ENCODE measurements at regions not wholly inside any gene's neighbourhood (a gene's known extent, or its start where the extent isn't known, plus 50 kb on each side); places are given as distances from the start of the nearest gene placed in this dataset.

GRCh38 chr21:39065917-39066316, 117.3 kb downstream of the PSMG1 start:
- Histone ChIP-seq H3K4me1 (ENCODE audit: control insufficient read depth in 2 of 3, insufficient read depth in 2 of 3, low read depth in 1 of 3, low read length in 3 of 3) (no peaks in the 10 kb centered on the region), H3K9ac (ENCODE audit: low read length in 3 of 3) (no peak overlapping the region), H3K4me3 (ENCODE audit: low read length in 3 of 3) (no peak overlapping the region), H3K27me3 (ENCODE audit: control insufficient read depth, insufficient read depth, low read length) (no peaks in the 10 kb centered on the region), H3K27ac (ENCODE audit: low read depth in 2 of 2, low read length in 2 of 2) (no peak overlapping the region), H3K9me3 (ENCODE audit: control insufficient read depth in 2 of 3, insufficient read depth in 1 of 3, low read length in 3 of 3) (peaks cover 0 to 7% (median 0%) of the 10 kb centered on the region in 3 donors), H3K36me3 (ENCODE audit: control insufficient read depth in 2 of 3, insufficient read depth in 3 of 3, low read length in 3 of 3) (no peaks in the 10 kb centered on the region)
- TF ChIP-seq, protein P1, sequence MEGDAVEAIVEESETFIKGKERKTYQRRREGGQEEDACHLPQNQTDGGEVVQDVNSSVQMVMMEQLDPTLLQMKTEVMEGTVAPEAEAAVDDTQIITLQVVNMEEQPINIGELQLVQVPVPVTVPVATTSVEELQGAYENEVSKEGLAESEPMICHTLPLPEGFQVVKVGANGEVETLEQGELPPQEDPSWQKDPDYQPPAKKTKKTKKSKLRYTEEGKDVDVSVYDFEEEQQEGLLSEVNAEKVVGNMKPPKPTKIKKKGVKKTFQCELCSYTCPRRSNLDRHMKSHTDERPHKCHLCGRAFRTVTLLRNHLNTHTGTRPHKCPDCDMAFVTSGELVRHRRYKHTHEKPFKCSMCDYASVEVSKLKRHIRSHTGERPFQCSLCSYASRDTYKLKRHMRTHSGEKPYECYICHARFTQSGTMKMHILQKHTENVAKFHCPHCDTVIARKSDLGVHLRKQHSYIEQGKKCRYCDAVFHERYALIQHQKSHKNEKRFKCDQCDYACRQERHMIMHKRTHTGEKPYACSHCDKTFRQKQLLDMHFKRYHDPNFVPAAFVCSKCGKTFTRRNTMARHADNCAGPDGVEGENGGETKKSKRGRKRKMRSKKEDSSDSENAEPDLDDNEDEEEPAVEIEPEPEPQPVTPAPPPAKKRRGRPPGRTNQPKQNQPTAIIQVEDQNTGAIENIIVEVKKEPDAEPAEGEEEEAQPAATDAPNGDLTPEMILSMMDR (IDR thresholded peaks at IDR 0.05; ENCODE audit: borderline replicate concordance, extremely low read depth, insufficient read depth), result no peak
- FAIRE-seq (no peak), DNase-seq (no peak)
- intact Hi-C loops (cut with DNase I), result no loop called here

DNA sequence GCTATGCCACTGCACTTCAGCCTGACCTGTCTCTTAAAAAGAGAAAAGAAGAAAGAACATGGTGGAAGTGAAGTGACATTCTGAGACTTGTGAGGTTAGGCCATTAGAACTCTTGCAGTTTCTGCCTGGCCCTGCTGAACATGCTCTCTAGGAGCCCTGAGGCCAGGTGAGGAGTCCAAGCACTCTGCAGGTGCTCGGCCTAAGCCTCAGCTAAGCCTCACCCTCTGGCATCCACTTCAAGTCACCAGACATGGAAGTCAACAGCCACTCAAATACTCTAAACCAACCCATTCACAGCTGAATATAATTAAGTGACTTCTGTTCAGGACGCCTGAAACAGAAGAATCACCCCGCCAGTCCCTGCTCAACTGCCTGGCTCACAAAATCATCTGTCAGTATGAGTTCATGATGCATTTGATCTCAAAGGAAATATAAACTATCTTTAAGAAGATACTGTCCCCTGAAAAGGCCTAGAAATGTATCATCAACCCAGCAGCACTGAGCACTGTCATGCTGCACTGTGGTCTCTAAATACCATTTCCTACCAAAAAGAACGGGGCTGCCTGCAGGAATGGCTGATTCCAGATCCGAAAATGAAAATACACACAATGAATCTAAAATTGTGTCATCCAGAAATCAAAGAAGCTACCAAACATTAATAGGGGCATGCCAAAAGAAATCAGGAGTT, 118.8 kb downstream of the PSMG1 start:
- DNase-seq (no peak), FAIRE-seq (no peak)
- no peak overlapping the region for H3K27ac ChIP-seq (ENCODE audit: low read depth in 2 of 2, low read length in 2 of 2)
- H3K9ac ChIP-seq (ENCODE audit: low read length in 3 of 3), result no peak overlapping the region
- H3K4me1 ChIP-seq (ENCODE audit: control insufficient read depth in 2 of 3, insufficient read depth in 2 of 3, low read depth in 1 of 3, low read length in 3 of 3), result no peaks in the 10 kb centered on the region
- TF ChIP-seq, protein P1 (IDR thresholded peaks at IDR 0.05; ENCODE audit: borderline replicate concordance, extremely low read depth, insufficient read depth), result no peak
- H3K36me3 ChIP-seq (ENCODE audit: control insufficient read depth in 2 of 3, insufficient read depth in 3 of 3, low read length in 3 of 3), result no peaks in the 10 kb centered on the region
- intact Hi-C loops (cut with DNase I), result no loop called here
- no peak overlapping the region for H3K4me3 ChIP-seq (ENCODE audit: low read length in 3 of 3)
- peaks cover 0 to 7% (median 0%) of the 10 kb centered on the region in 3 donors for H3K9me3 ChIP-seq (ENCODE audit: control insufficient read depth in 2 of 3, insufficient read depth in 1 of 3, low read length in 3 of 3)
- H3K27me3 ChIP-seq (ENCODE audit: control insufficient read depth, insufficient read depth, low read length), result no peaks in the 10 kb centered on the region

DNA sequence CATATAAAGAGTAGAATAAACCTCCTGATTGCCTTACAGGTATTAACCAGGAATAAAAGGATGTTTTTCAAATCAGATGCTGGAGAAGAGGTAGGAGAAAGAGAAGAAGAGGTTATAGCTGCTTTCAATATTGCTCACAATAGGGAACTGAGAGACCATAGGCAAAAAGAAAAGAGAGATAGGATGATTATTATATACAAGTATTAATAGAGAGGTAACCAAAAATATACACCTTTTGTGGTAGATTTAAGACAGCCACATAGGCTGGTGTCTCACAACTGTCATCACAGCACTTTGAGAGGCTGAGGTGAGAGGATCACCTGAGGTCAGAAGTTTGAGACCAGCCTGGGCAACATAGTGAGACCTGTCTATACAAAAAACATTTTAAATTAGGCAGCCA, 119.7 kb downstream of the PSMG1 start:
- Histone ChIP-seq H3K36me3 (ENCODE audit: control insufficient read depth in 2 of 3, insufficient read depth in 3 of 3, low read length in 3 of 3) (no peaks in the 10 kb centered on the region), H3K27me3 (ENCODE audit: control insufficient read depth, insufficient read depth, low read length) (no peaks in the 10 kb centered on the region), H3K4me3 (ENCODE audit: low read length in 3 of 3) (no peak overlapping the region), H3K9me3 (ENCODE audit: control insufficient read depth in 2 of 3, insufficient read depth in 1 of 3, low read length in 3 of 3) (peaks cover 0 to 7% (median 0%) of the 10 kb centered on the region in 3 donors), H3K9ac (ENCODE audit: low read length in 3 of 3) (no peak overlapping the region), H3K4me1 (ENCODE audit: control insufficient read depth in 2 of 3, insufficient read depth in 2 of 3, low read depth in 1 of 3, low read length in 3 of 3) (no peaks in the 10 kb centered on the region), H3K27ac (ENCODE audit: low read depth in 2 of 2, low read length in 2 of 2) (no peak overlapping the region)
- FAIRE-seq, result no peak
- intact Hi-C loops (cut with DNase I), result no loop called here
- DNase-seq, result no peak
- TF ChIP-seq, protein P1 (IDR thresholded peaks at IDR 0.05; ENCODE audit: borderline replicate concordance, extremely low read depth, insufficient read depth), result no peak

- Histone ChIP-seq H3K4me3 (ENCODE audit: low read length in 3 of 3) (no peak overlapping the region), H3K27ac (ENCODE audit: low read depth in 2 of 2, low read length in 2 of 2) (no peak overlapping the region), H3K9me3 (ENCODE audit: control insufficient read depth in 2 of 3, insufficient read depth in 1 of 3, low read length in 3 of 3) (peaks cover 0 to 7% (median 0%) of the 10 kb centered on the region in 3 donors), H3K27me3 (ENCODE audit: control insufficient read depth, insufficient read depth, low read length) (no peaks in the 10 kb centered on the region), H3K9ac (ENCODE audit: low read length in 3 of 3) (no peak overlapping the region), H3K4me1 (ENCODE audit: control insufficient read depth in 2 of 3, insufficient read depth in 2 of 3, low read depth in 1 of 3, low read length in 3 of 3) (no peaks in the 10 kb centered on the region), H3K36me3 (ENCODE audit: control insufficient read depth in 2 of 3, insufficient read depth in 3 of 3, low read length in 3 of 3) (no peaks in the 10 kb centered on the region)
- FAIRE-seq (no peak), DNase-seq (no peak)
- intact Hi-C loops (cut with DNase I), result no loop called here
- TF ChIP-seq, protein P1 (IDR thresholded peaks at IDR 0.05; ENCODE audit: borderline replicate concordance, extremely low read depth, insufficient read depth), result no peak
Observed at GRCh38 chr21:39062196-39062595, 121.1 kb downstream of the PSMG1 start.

Measured in kidney (tissue), 13 donors.